ENCODE measurements at regions not wholly inside any gene's neighbourhood (a gene's known extent, or its start where the extent isn't known, plus 50 kb on each side); places are given as distances from the start of the nearest gene placed in this dataset.

DNA sequence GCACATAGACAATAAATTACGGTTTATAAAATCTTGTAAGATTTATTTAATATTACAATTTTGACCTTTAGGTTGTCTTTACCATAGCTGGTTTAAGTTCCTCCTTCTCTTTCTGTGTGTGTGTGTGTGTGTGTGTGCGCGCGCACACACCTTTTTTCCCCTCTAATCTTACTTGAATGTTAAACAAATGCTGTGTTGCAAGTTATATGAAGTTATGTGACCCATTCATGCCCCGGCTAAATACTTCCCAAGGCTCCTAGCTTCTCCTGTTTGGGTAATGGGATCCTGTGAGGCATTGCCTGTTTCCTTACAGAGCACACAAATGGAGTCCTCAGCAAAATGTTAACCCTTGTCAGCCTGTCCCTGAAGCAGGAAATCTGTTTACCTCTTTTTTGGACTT is 125.6 kb upstream of the ZNF608 start:
- no peak overlapping the region for H3K27ac ChIP-seq (ENCODE audit: low read length)
- H3K9me3 ChIP-seq (ENCODE audit: control insufficient read depth, insufficient read depth, low read length), result no peaks in the 10 kb centered on the region
- H3K36me3 ChIP-seq (ENCODE audit: control insufficient read depth, insufficient read depth, low read length), result no peaks in the 10 kb centered on the region
- no peaks in the 10 kb centered on the region for H3K4me1 ChIP-seq (ENCODE audit: control insufficient read depth, insufficient read depth, low read length)
- no peak for DNase-seq (ENCODE audit: low read depth, low spot score)
- no peaks in the 10 kb centered on the region for H3K27me3 ChIP-seq (ENCODE audit: control insufficient read depth, insufficient read depth, low read length)
- no CpG with 5 or more reads among the region's 5 CpGs for WGBS (ENCODE audit: insufficient coverage, insufficient read length)
- H3K4me3 ChIP-seq (ENCODE audit: low read length), result no peak overlapping the region

DNA sequence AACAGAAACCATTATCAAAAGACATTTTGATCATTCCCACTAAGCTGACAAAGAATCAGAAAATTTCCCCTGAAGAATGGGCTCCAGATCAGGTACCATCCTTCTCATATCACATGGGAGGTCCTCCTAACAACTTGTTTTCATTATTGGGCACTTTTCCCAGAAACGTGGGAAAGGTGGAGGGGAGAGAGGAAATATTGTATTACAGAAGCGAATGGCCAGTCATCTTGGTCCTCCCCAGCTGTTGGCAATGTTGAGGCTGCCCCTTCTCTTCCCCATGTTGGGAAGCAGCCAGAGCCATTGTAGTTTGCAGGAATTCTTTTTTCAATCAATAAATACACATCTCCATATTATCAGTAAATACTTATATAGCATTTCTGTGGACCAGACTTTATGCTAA is 126.2 kb upstream of the ZNF608 start:
- Histone ChIP-seq H3K27me3 (ENCODE audit: control insufficient read depth, insufficient read depth, low read length) (no peaks in the 10 kb centered on the region), H3K27ac (ENCODE audit: low read length) (no peak overlapping the region), H3K4me3 (ENCODE audit: low read length) (no peak overlapping the region), H3K4me1 (ENCODE audit: control insufficient read depth, insufficient read depth, low read length) (no peaks in the 10 kb centered on the region), H3K36me3 (ENCODE audit: control insufficient read depth, insufficient read depth, low read length) (no peaks in the 10 kb centered on the region), H3K9me3 (ENCODE audit: control insufficient read depth, insufficient read depth, low read length) (no peaks in the 10 kb centered on the region)
- WGBS (ENCODE audit: insufficient coverage, insufficient read length), result no CpG with 5 or more reads among the region's 2 CpGs
- no peak for DNase-seq (ENCODE audit: low read depth, low spot score)

DNA sequence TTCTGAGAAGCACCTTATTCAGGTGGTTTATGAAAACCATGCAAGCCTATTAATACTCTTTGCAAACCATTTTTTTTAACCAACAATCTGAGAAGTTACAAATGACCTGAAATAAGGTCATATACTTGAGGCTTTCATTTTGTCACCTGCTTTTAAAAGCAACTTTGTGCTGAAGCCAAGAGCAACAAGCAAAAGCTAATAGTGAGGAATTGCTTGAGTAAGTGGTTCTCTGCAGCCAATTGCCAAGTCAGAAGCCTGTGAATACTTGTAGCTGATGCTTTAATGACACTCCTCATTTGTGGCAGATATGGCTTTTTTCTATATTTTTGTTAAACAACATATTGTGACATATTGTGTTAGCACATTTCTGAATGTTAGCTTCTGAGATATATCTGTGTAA is 126.7 kb upstream of the ZNF608 start:
- Histone ChIP-seq H3K27me3 (ENCODE audit: control insufficient read depth, insufficient read depth, low read length) (no peaks in the 10 kb centered on the region), H3K9me3 (ENCODE audit: control insufficient read depth, insufficient read depth, low read length) (no peaks in the 10 kb centered on the region), H3K27ac (ENCODE audit: low read length) (no peak overlapping the region), H3K36me3 (ENCODE audit: control insufficient read depth, insufficient read depth, low read length) (no peaks in the 10 kb centered on the region), H3K4me3 (ENCODE audit: low read length) (no peak overlapping the region), H3K4me1 (ENCODE audit: control insufficient read depth, insufficient read depth, low read length) (no peaks in the 10 kb centered on the region)
- DNase-seq (ENCODE audit: low read depth, low spot score), result no peak

DNA sequence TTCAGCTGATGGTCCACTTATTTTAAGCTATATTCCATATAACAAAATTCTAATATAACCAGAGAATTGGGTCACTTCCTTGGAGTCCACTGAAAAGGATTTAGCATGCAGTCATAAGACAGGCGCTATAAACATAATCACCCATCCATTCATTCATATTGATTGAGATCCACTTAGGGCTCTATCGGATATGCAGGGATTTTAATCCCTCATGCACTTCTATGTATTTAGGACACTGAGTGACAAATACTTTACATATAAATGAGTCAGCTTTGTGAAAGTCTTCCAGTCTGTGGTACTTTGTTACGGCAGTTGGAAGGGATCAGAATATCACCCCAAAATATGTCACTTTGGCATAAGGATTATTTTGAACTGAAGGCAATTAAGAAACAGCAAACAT is 127.3 kb upstream of the ZNF608 start:
- Histone ChIP-seq H3K36me3 (ENCODE audit: control insufficient read depth, insufficient read depth, low read length) (no peaks in the 10 kb centered on the region), H3K27me3 (ENCODE audit: control insufficient read depth, insufficient read depth, low read length) (no peaks in the 10 kb centered on the region), H3K4me3 (ENCODE audit: low read length) (no peak overlapping the region), H3K27ac (ENCODE audit: low read length) (no peak overlapping the region), H3K4me1 (ENCODE audit: control insufficient read depth, insufficient read depth, low read length) (no peaks in the 10 kb centered on the region), H3K9me3 (ENCODE audit: control insufficient read depth, insufficient read depth, low read length) (no peaks in the 10 kb centered on the region)
- WGBS (ENCODE audit: insufficient coverage, insufficient read length), result no CpG with 5 or more reads among the region's 3 CpGs
- DNase-seq (ENCODE audit: low read depth, low spot score), result no peak

DNA sequence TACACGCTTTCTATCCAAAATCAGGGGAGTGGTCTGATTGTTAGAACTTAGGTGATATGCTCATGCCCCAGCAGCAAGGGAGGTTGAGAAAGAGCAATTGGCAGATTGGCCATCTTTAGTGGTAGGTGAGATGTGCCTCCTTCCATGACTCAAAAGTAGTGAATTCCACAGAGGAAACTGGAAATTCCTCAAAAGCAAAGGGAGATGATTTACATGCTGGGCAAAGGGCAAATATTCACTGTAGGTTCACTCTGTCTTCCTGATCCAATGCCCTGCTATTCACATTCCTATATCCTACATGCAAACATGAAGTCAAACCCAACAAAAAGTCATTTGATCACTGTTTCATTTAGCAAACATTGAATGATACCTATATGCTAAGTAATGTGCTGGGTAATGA is 130.1 kb upstream of the ZNF608 start:
- WGBS (ENCODE audit: insufficient coverage, insufficient read length), result no CpG with 5 or more reads among the region's 1 CpG
- Histone ChIP-seq H3K36me3 (ENCODE audit: control insufficient read depth, insufficient read depth, low read length) (no peaks in the 10 kb centered on the region), H3K4me3 (ENCODE audit: low read length) (no peak overlapping the region), H3K27me3 (ENCODE audit: control insufficient read depth, insufficient read depth, low read length) (no peaks in the 10 kb centered on the region), H3K4me1 (ENCODE audit: control insufficient read depth, insufficient read depth, low read length) (no peaks in the 10 kb centered on the region), H3K27ac (ENCODE audit: low read length) (no peak overlapping the region), H3K9me3 (ENCODE audit: control insufficient read depth, insufficient read depth, low read length) (no peaks in the 10 kb centered on the region)
- DNase-seq (ENCODE audit: low read depth, low spot score), result no peak

DNA sequence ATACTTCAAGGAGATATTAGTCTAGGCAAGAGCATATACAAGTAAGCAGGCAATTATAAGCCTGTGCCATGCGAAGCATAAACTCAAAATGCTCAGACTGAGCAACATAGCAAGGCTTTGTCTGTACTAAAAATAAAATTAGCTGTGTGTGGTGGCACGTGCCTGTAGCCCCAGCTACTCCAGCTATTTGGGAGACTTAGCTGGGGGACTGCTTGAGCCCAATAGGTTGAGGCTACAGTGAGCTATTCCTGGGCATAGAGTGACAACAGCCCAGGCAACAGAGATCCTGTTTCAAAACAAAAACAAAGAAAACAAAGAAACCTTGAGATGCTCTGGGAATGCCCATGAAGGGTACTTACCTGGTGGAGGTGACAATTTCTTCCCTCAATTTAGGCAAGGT is 130.5 kb upstream of the ZNF608 start:
- H3K36me3 ChIP-seq (ENCODE audit: control insufficient read depth, insufficient read depth, low read length), result no peaks in the 10 kb centered on the region
- no peaks in the 10 kb centered on the region for H3K4me1 ChIP-seq (ENCODE audit: control insufficient read depth, insufficient read depth, low read length)
- H3K27ac ChIP-seq (ENCODE audit: low read length), result no peak overlapping the region
- no CpG with 5 or more reads among the region's 2 CpGs for WGBS (ENCODE audit: insufficient coverage, insufficient read length)
- H3K4me3 ChIP-seq (ENCODE audit: low read length), result no peak overlapping the region
- no peak for DNase-seq (ENCODE audit: low read depth, low spot score)
- H3K27me3 ChIP-seq (ENCODE audit: control insufficient read depth, insufficient read depth, low read length), result no peaks in the 10 kb centered on the region
- H3K9me3 ChIP-seq (ENCODE audit: control insufficient read depth, insufficient read depth, low read length), result no peaks in the 10 kb centered on the region

DNA sequence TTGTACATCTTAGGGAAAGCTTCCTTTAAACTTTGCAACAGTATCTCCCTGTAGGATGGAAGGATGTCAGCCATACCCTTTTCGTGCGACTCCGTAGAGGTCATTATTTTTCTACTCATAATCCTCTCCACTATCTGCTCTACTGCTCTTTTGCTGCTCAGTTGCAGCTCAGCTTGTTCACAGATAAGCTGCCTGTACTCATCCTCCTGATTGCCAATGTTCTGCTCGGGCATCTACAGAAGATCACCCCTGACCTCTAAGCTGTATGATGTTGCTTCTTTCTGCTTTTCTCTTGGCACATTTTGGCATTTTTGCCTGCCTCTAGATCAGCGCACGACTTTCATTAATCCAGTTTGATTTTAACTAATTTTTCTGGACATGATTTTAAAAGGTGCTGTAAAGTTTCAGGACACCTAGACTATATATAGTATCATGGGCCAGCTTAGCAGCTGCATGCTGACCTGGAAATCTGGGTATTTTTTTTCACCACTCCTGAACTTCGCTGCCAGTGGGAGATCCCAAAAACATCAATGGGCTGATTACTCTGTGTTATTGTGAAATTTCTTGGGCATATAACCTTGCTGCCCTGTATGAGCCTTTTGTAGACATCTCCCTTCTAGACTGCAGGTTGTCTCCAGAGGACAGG is 131.2 kb upstream of the ZNF608 start:
- DNase-seq (ENCODE audit: low read depth, low spot score), result no peak
- H3K27me3 ChIP-seq (ENCODE audit: control insufficient read depth, insufficient read depth, low read length), result no peaks in the 10 kb centered on the region
- WGBS (ENCODE audit: insufficient coverage, insufficient read length), result no CpG with 5 or more reads among the region's 7 CpGs
- no peak overlapping the region for H3K27ac ChIP-seq (ENCODE audit: low read length)
- H3K4me3 ChIP-seq (ENCODE audit: low read length), result no peak overlapping the region
- H3K4me1 ChIP-seq (ENCODE audit: control insufficient read depth, insufficient read depth, low read length), result no peaks in the 10 kb centered on the region
- H3K9me3 ChIP-seq (ENCODE audit: control insufficient read depth, insufficient read depth, low read length), result no peaks in the 10 kb centered on the region
- H3K36me3 ChIP-seq (ENCODE audit: control insufficient read depth, insufficient read depth, low read length), result no peaks in the 10 kb centered on the region

DNA sequence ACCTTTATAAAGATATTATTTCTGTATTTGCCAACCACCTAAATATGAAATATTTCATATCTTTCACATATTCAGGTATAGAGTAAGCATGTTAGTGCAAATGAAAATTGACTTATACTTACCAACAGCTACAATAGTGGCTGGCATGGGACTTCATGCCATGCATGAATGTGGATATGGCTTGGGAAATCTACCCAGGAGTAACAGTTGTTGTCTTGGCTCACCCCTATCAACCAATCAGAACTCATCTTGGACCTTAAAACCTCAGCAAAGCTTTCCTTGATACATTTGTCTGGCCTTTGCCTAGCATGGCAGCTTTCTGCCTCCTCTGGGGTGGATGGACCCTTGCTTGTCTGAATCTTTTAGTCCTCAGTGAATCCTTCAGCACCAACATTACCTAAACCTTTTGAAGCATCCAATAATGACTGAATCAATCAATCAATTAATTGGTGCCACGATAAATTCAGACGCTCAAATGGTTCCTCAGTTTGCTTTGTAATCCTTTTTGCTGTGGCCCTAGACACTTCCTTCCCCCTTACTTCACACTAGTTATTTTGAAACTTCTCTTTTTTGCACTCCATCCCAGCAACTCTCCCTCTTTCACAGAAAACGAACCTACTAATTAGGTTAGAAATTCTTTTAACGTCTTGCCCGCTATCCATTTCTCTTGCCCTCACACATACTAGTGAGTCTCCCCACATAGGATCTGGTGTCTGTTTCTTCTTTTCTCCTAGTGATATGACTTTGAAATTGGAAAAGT is 132.3 kb upstream of the ZNF608 start:
- H3K27ac ChIP-seq (ENCODE audit: low read length), result no peak overlapping the region
- no peaks in the 10 kb centered on the region for H3K36me3 ChIP-seq (ENCODE audit: control insufficient read depth, insufficient read depth, low read length)
- H3K4me3 ChIP-seq (ENCODE audit: low read length), result no peak overlapping the region
- no peak for DNase-seq (ENCODE audit: low read depth, low spot score)
- H3K27me3 ChIP-seq (ENCODE audit: control insufficient read depth, insufficient read depth, low read length), result no peaks in the 10 kb centered on the region
- no CpG with 5 or more reads among the region's 5 CpGs for WGBS (ENCODE audit: insufficient coverage, insufficient read length)
- no peaks in the 10 kb centered on the region for H3K4me1 ChIP-seq (ENCODE audit: control insufficient read depth, insufficient read depth, low read length)
- no peaks in the 10 kb centered on the region for H3K9me3 ChIP-seq (ENCODE audit: control insufficient read depth, insufficient read depth, low read length)

DNA sequence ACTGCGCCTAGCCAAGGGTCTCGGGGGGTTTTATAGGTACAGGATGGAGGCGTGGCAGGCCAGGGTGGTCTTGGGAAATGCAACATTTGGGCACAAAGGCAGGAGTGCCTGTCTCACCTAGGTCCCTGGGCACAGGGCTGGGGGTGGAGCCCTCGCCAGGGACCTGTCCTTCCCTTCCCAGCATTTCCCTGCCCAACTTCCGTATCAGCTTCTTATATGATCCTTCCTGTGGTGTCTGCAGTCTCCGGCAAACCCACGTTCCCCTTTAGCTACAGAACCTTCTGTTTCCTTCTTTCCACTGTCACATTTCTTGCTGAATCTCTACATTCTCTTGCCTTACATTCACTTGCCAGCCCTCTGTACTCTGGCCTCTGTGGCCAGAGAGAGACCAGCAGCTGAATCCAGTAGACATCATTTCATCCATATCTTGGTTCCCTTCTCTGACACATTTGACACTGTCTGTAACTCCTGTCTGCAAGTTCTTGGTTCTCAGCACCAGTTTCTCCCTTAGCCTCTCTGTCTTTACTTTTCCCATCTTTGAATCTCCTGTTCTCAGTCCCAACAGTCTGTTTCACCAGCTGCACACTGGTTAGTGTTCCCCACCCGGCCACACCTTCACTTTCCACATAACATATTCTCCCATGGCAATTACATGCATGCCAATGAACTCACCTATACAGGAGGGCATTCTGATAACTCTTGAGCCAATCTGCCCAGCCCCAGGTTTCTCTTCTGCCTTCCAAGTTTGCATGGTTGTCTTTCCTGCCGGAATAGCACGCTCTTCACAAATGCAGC is 134.7 kb upstream of the ZNF608 start:
- Histone ChIP-seq H3K36me3 (ENCODE audit: control insufficient read depth, insufficient read depth, low read length) (no peaks in the 10 kb centered on the region), H3K27me3 (ENCODE audit: control insufficient read depth, insufficient read depth, low read length) (no peaks in the 10 kb centered on the region), H3K9me3 (ENCODE audit: control insufficient read depth, insufficient read depth, low read length) (no peaks in the 10 kb centered on the region), H3K4me1 (ENCODE audit: control insufficient read depth, insufficient read depth, low read length) (no peaks in the 10 kb centered on the region), H3K4me3 (ENCODE audit: low read length) (no peak overlapping the region), H3K27ac (ENCODE audit: low read length) (no peak overlapping the region)
- no CpG with 5 or more reads among the region's 10 CpGs for WGBS (ENCODE audit: insufficient coverage, insufficient read length)
- DNase-seq (ENCODE audit: low read depth, low spot score), result no peak

DNA sequence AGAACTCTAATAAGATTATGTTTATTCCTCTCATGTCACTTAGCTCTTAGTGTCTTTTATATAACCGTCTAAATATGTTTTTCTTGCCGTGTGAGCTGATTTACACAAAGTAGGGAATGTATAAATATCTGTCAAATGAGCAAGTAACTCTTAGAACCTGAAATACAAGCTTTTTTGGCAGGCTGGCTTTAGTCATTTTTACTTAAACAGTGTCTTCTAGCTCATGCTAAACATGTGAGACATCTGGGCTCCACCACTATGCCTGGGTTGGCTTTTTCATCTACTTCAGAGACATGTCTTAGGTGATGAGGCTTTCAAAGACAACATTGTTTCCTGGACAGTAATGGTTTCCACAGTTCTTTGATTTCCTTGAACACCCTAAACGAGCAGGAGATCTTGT is 137.2 kb upstream of the ZNF608 start:
- H3K4me1 ChIP-seq (ENCODE audit: control insufficient read depth, insufficient read depth, low read length), result no peaks in the 10 kb centered on the region
- no peak overlapping the region for H3K27ac ChIP-seq (ENCODE audit: low read length)
- H3K9me3 ChIP-seq (ENCODE audit: control insufficient read depth, insufficient read depth, low read length), result no peaks in the 10 kb centered on the region
- no peak for DNase-seq (ENCODE audit: low read depth, low spot score)
- no CpG with 5 or more reads among the region's 3 CpGs for WGBS (ENCODE audit: insufficient coverage, insufficient read length)
- H3K27me3 ChIP-seq (ENCODE audit: control insufficient read depth, insufficient read depth, low read length), result no peaks in the 10 kb centered on the region
- no peaks in the 10 kb centered on the region for H3K36me3 ChIP-seq (ENCODE audit: control insufficient read depth, insufficient read depth, low read length)
- H3K4me3 ChIP-seq (ENCODE audit: low read length), result no peak overlapping the region
